CD14-positive monocyte (primary cell): ENCODE measurements at regions not wholly inside any gene's neighbourhood (a gene's known extent, or its start where the extent isn't known, plus 50 kb on each side); places are given as distances from the start of the nearest gene placed in this dataset.

ENCODE experiments used
- DNase-seq, 3 donors: peaks; one replicate each; pipeline ENCODE4 v3.0.0-alpha.2; 2011 to 2022
- H2AFZ ChIP-seq: 2 replicates; pipeline ENCODE4 v1.6.0; 2012; ENCODE audit warnings: mild to moderate bottlenecking, low read depth, low read length, inconsistent platforms; ENCODE audit not compliant: insufficient read depth, poor library complexity, severe bottlenecking
- H3K27ac ChIP-seq, 2 donors: 1 replicate in 1 of 2; 2 replicates in 1 of 2; pipeline ENCODE4 v1.5.1; 2012 to 2013; ENCODE audit warnings: low read length in 2 of 2, control low read depth in 1 of 2, inconsistent platforms in 1 of 2, low read depth in 1 of 2, mild to moderate bottlenecking in 1 of 2
- H3K27me3 ChIP-seq, 2 donors: one replicate each; pipeline versions ENCODE4 v1.6.0 to v1.6.1; 2011 to 2013; ENCODE audit warnings: low read length in 2 of 2; ENCODE audit not compliant: control insufficient read depth in 2 of 2, insufficient read depth in 2 of 2
- H3K36me3 ChIP-seq, 2 donors: replicated peaks in 1 of 2; 1 replicate in 1 of 2; 2 replicates in 1 of 2; pipeline versions ENCODE4 v1.5.1 to v1.6.1; 2012 to 2013; ENCODE audit warnings: low read length in 2 of 2, control low read depth in 1 of 2, inconsistent platforms in 1 of 2, mild to moderate bottlenecking in 1 of 2; ENCODE audit not compliant: insufficient read depth in 2 of 2, control insufficient read depth in 1 of 2
- H3K4me1 ChIP-seq, 2 donors: 1 replicate in 1 of 2; 2 replicates in 1 of 2; pipeline versions ENCODE4 v1.5.1 to v1.6.1; 2012 to 2013; ENCODE audit warnings: low read length in 2 of 2, control low read depth in 1 of 2, inconsistent platforms in 1 of 2, mild to moderate bottlenecking in 1 of 2, moderate library complexity in 1 of 2; ENCODE audit not compliant: insufficient read depth in 2 of 2, control insufficient read depth in 1 of 2
- H3K4me2 ChIP-seq: replicated peaks from 2 replicates; pipeline ENCODE3; 2012; ENCODE audit warnings: low read length, moderate library complexity, mild to moderate bottlenecking; ENCODE audit not compliant: poor library complexity, severe bottlenecking; ENCODE audit errors: extremely low read depth
- H3K4me3 ChIP-seq, 3 experiments: fragments of 200-600 bp in 1 of 3; sonication (generic) in 1 of 3; replicated peaks in 1 of 3; 1 replicate in 2 of 3; 2 replicates in 1 of 3; pipeline ENCODE4 v1.5.1; 2011 to 2013; ENCODE audit warnings: low read length in 3 of 3, mild to moderate bottlenecking in 3 of 3, control low read depth in 2 of 3, low read depth in 2 of 3, inconsistent platforms in 1 of 3, moderate library complexity in 1 of 3
- H3K79me2 ChIP-seq: 2 replicates; pipeline ENCODE4 v1.6.0; 2012; ENCODE audit warnings: mild to moderate bottlenecking, control low read depth, inconsistent platforms, low read length, moderate library complexity; ENCODE audit not compliant: insufficient read depth
- H3K9ac ChIP-seq: 2 replicates; pipeline ENCODE4 v1.6.0; 2017; ENCODE audit warnings: low read length, mild to moderate bottlenecking; ENCODE audit not compliant: insufficient read depth, poor library complexity, severe bottlenecking
- H3K9me3 ChIP-seq, 2 donors: replicated peaks in 1 of 2; 1 replicate in 1 of 2; 2 replicates in 1 of 2; pipeline versions ENCODE4 v1.5.1 to v1.6.1; 2012 to 2013; ENCODE audit warnings: low read length in 2 of 2, control low read depth in 1 of 2; ENCODE audit not compliant: control insufficient read depth in 1 of 2, insufficient read depth in 1 of 2
- H4K20me1 ChIP-seq: 2 replicates; pipeline ENCODE4 v1.6.0; 2012; ENCODE audit warnings: mild to moderate bottlenecking, low read length, control low read depth, moderate library complexity; ENCODE audit not compliant: insufficient read depth
- H3K27ac Mint-ChIP-seq, 7 donors: one replicate each; pipeline ENCODE4 v1.8.0; 2020; ENCODE audit warnings: mild to moderate bottlenecking in 7 of 7, mixed read lengths in 7 of 7, moderate library complexity in 6 of 7, inconsistent platforms in 2 of 7
- H3K27me3 Mint-ChIP-seq, 3 donors: one replicate each; pipeline ENCODE4 v1.8.0; 2021 to 2022; ENCODE audit warnings: low read depth in 3 of 3, mild to moderate bottlenecking in 3 of 3, mixed read lengths in 3 of 3, moderate library complexity in 3 of 3, inconsistent platforms in 1 of 3
- H3K36me3 Mint-ChIP-seq, 2 donors: one replicate each; pipeline ENCODE4 v1.8.0; 2020; ENCODE audit warnings: mixed read lengths in 2 of 2, inconsistent platforms in 1 of 2, mild to moderate bottlenecking in 1 of 2
- H3K4me1 Mint-ChIP-seq: one replicate; pipeline ENCODE4 v1.8.0; 2020; ENCODE audit warnings: mild to moderate bottlenecking, mixed read lengths
- H3K4me3 Mint-ChIP-seq, 2 donors: one replicate each; pipeline ENCODE4 v1.8.0; 2020; ENCODE audit warnings: mild to moderate bottlenecking in 2 of 2, mixed read lengths in 2 of 2, moderate library complexity in 1 of 2
- H3K9me3 Mint-ChIP-seq, 7 donors: one replicate each; pipeline ENCODE4 v1.8.0; 2020 to 2022; ENCODE audit warnings: mixed read lengths in 7 of 7, mild to moderate bottlenecking in 6 of 7, moderate library complexity in 6 of 7, inconsistent platforms in 2 of 7
- WGBS: methylation state at CpG from one replicate; pipeline ENCODE4 v1.1.5; 2013; ENCODE audit warnings: missing lambda C conversion rate; ENCODE audit not compliant: insufficient coverage; 5-methylcytosine and 5-hydroxymethylcytosine counted together
- intact Hi-C, 2 donors: fragments of 100-400 bp; cut with micrococcal nuclease; formaldehyde crosslinking; loops; one replicate each; pipeline versions ENCODE4 v1.15.0 to v1.15.1; 2023
- TF ChIP-seq, protein P1 (sequence below): fragments of 200-600 bp; IDR thresholded peaks from one replicate; pipeline ENCODE4 v1.8.0; 2022; ENCODE audit warnings: antibody characterized with exemption, mild to moderate bottlenecking

DNA sequence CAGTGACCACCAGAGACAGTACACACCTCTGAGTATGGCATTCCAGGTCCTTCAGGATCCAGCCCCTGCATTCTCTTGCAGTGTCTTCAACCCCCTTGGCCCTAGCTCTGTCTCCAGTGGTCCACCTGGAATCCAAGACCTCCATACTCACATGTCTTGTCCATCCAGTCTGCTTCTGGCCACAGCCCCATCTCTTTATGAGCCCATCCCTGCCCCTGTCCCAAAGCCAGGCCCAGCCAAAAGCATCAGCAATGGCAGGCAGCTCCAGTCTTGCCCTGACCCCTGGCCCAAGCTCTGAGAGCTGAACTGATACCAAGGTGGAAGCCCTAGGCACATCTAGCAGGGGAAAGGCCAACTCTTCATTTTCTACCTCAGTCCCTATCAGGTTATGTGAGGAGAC is 119.6 kb upstream of the PTPRT start:
- Mint-ChIP-seq H3K9me3 (peaks cover 8 to 18% (median 14%) of the 10 kb centered on the region in 7 donors), H3K4me1 (no peaks in the 10 kb centered on the region), H3K27ac (no peak overlapping the region), H3K27me3 (peaks cover 2 to 4% (median 2%) of the 10 kb centered on the region in 3 donors), H3K36me3 (no peaks in the 10 kb centered on the region), H3K4me3 (no peak overlapping the region)
- Histone ChIP-seq H3K9me3 (peaks cover 11 to 15% of the 10 kb centered on the region in 2 donors), H3K9ac (no peak overlapping the region), H4K20me1 (no peaks in the 10 kb centered on the region), H3K4me2 (no peak overlapping the region), H2AFZ (no peak overlapping the region), H3K4me1 (no peaks in the 10 kb centered on the region), H3K79me2 (no peaks in the 10 kb centered on the region), H3K27ac (no peak overlapping the region), H3K27me3 (no peaks in the 10 kb centered on the region), H3K4me3 (no peak overlapping the region), H3K36me3 (no peaks in the 10 kb centered on the region)
- DNase-seq = no peak
- TF ChIP-seq, protein P1, sequence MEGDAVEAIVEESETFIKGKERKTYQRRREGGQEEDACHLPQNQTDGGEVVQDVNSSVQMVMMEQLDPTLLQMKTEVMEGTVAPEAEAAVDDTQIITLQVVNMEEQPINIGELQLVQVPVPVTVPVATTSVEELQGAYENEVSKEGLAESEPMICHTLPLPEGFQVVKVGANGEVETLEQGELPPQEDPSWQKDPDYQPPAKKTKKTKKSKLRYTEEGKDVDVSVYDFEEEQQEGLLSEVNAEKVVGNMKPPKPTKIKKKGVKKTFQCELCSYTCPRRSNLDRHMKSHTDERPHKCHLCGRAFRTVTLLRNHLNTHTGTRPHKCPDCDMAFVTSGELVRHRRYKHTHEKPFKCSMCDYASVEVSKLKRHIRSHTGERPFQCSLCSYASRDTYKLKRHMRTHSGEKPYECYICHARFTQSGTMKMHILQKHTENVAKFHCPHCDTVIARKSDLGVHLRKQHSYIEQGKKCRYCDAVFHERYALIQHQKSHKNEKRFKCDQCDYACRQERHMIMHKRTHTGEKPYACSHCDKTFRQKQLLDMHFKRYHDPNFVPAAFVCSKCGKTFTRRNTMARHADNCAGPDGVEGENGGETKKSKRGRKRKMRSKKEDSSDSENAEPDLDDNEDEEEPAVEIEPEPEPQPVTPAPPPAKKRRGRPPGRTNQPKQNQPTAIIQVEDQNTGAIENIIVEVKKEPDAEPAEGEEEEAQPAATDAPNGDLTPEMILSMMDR = no peak
- intact Hi-C loops = no loop called here

DNA sequence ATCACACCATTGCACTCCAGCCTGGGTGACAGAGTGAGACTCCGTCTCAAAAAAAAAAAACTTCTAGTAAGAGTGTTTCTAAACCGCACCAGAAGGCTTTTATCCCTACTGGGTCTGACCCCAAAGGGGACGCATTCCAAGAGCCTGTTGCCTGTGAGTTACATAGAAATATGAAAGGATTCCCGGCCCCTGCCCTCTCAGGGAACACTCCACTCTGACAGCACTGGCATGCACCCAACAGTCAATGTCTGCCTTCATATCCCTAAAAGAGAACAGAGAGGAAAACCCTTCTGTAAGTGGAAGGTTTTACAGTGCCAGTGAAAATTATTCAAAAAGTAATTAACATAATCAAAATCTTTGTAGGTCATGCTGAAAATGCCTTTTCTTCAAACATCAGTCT is 117.1 kb upstream of the PTPRT start:
- Mint-ChIP-seq H3K27me3 (peaks cover 2% of the 10 kb centered on the region in 3 donors), H3K4me3 (no peak overlapping the region), H3K36me3 (no peaks in the 10 kb centered on the region), H3K9me3 (peaks cover 9 to 22% (median 16%) of the 10 kb centered on the region in 7 donors), H3K27ac (no peak overlapping the region), H3K4me1 (no peaks in the 10 kb centered on the region)
- H4K20me1 ChIP-seq = no peaks in the 10 kb centered on the region
- WGBS = no CpG with 5 or more reads among the region's 4 CpGs
- no peaks in the 10 kb centered on the region for H3K36me3 ChIP-seq
- no peak for DNase-seq
- no peak overlapping the region for H3K9ac ChIP-seq
- H3K4me1 ChIP-seq = no peaks in the 10 kb centered on the region
- H3K9me3 ChIP-seq = peaks cover 11 to 15% of the 10 kb centered on the region in 2 donors
- H3K4me2 ChIP-seq = no peak overlapping the region
- intact Hi-C loops = no loop called here
- H3K79me2 ChIP-seq = no peaks in the 10 kb centered on the region
- H3K27ac ChIP-seq = no peak overlapping the region
- H2AFZ ChIP-seq = no peak overlapping the region
- TF ChIP-seq, protein P1 = no peak
- no peaks in the 10 kb centered on the region for H3K27me3 ChIP-seq
- no peak overlapping the region for H3K4me3 ChIP-seq
